Putamen (tissue), 1 donor: ENCODE measurements at regions not wholly inside any gene's neighbourhood (a gene's known extent, or its start where the extent isn't known, plus 50 kb on each side); places are given as distances from the start of the nearest gene placed in this dataset.

Experiments
- DNase-seq: peaks from one replicate; pipeline ENCODE4 v3.0.0-alpha.2; 2016; ENCODE audit warnings: low spot score

GRCh38 chr4:13047591-13047990 lies 436.5 kb downstream of the RAB28 start:
- no peak for DNase-seq

GRCh38 chr4:13036841-13037240 lies 447.3 kb downstream of the RAB28 start:
- no peak for DNase-seq

GRCh38 chr4:13032936-13033335 lies 451.2 kb downstream of the RAB28 start:
- DNase-seq = no peak

GRCh38 chr4:13024147-13025105 lies 459.7 kb downstream of the RAB28 start:
- DNase-seq = no peak

GRCh38 chr4:13007802-13008470 lies 476.2 kb downstream of the RAB28 start:
- DNase-seq = no peak

- DNase-seq = no peak
These were observed 490.2 kb downstream of the RAB28 start for GRCh38 chr4:12993923-12994322.

- DNase-seq = no peak
These were observed 496.9 kb downstream of the RAB28 start for GRCh38 chr4:12987284-12987683.

- DNase-seq = no peak
These were observed 504.3 kb downstream of the RAB28 start for GRCh38 chr4:12979797-12980196.

- DNase-seq = no peak
These were observed 505.8 kb downstream of the RAB28 start for GRCh38 chr4:12978310-12978709.

- DNase-seq = no peak
These were observed 508.6 kb downstream of the RAB28 start for GRCh38 chr4:12975511-12975910.

GRCh38 chr4:12973522-12973921 lies 510.6 kb downstream of the RAB28 start:
- no peak for DNase-seq

- DNase-seq = no peak
These were observed 515.8 kb downstream of the RAB28 start for GRCh38 chr4:12968345-12968744.

- no peak for DNase-seq
These were observed 517.4 kb downstream of the RAB28 start for GRCh38 chr4:12966726-12967125.

GRCh38 chr4:12965334-12965733 lies 518.8 kb downstream of the RAB28 start:
- no peak for DNase-seq

GRCh38 chr4:12963912-12964311 lies 520.2 kb downstream of the RAB28 start:
- no peak for DNase-seq

- no peak for DNase-seq
These were observed 520.8 kb downstream of the RAB28 start for GRCh38 chr4:12963291-12963690.

GRCh38 chr4:12961713-12962112 lies 522.4 kb downstream of the RAB28 start:
- DNase-seq = no peak

GRCh38 chr4:12958436-12958835 lies 525.7 kb downstream of the RAB28 start:
- DNase-seq = no peak

GRCh38 chr4:12957108-12957507 lies 527.0 kb downstream of the RAB28 start:
- no peak for DNase-seq

GRCh38 chr4:12956026-12956425 lies 528.1 kb downstream of the RAB28 start:
- no peak for DNase-seq

GRCh38 chr4:12949719-12950490 lies 534.2 kb downstream of the RAB28 start:
- DNase-seq = no peak

GRCh38 chr4:12943069-12943468 lies 541.1 kb downstream of the RAB28 start:
- no peak for DNase-seq
